IgD-negative memory B cell (primary cell): ENCODE measurements at regions not wholly inside any gene's neighbourhood (a gene's known extent, or its start where the extent isn't known, plus 50 kb on each side); places are given as distances from the start of the nearest gene placed in this dataset.

Source experiments
- H3K27ac Mint-ChIP-seq, 3 donors: one replicate each; pipeline ENCODE4 v1.8.0; 2020 to 2022; ENCODE audit warnings: mild to moderate bottlenecking in 3 of 3, mixed read lengths in 3 of 3, moderate library complexity in 1 of 3
- H3K27me3 Mint-ChIP-seq: one replicate; pipeline ENCODE4 v1.8.0; 2021; ENCODE audit warnings: mixed read lengths
- H3K36me3 Mint-ChIP-seq: one replicate; pipeline ENCODE4 v1.8.0; 2020; ENCODE audit warnings: mild to moderate bottlenecking, mixed read lengths
- H3K4me1 Mint-ChIP-seq, 3 donors: one replicate each; pipeline ENCODE4 v1.8.0; 2020 to 2022; ENCODE audit warnings: mixed read lengths in 3 of 3, mild to moderate bottlenecking in 1 of 3
- H3K4me3 Mint-ChIP-seq, 4 donors: one replicate each; pipeline ENCODE4 v1.8.0; 2020 to 2022; ENCODE audit warnings: mild to moderate bottlenecking in 4 of 4, mixed read lengths in 4 of 4, moderate library complexity in 3 of 4
- H3K9me3 Mint-ChIP-seq, 3 donors: one replicate each; pipeline ENCODE4 v1.8.0; 2020 to 2021; ENCODE audit warnings: mixed read lengths in 3 of 3, mild to moderate bottlenecking in 1 of 3

- Mint-ChIP-seq H3K4me1 (no peaks in the 10 kb centered on the region), H3K4me3 (no peak overlapping the region), H3K9me3 (peaks cover 0 to 5% (median 2%) of the 10 kb centered on the region in 3 donors), H3K27me3 (no peaks in the 10 kb centered on the region), H3K36me3 (no peaks in the 10 kb centered on the region), H3K27ac (no peak overlapping the region)
These were observed 175.1 kb downstream of the VGLL3 start for GRCh38 chr3:86815880-86816279.

- Mint-ChIP-seq H3K9me3 (peaks cover 0 to 5% (median 0%) of the 10 kb centered on the region in 3 donors), H3K4me1 (no peaks in the 10 kb centered on the region), H3K27me3 (no peaks in the 10 kb centered on the region), H3K36me3 (no peaks in the 10 kb centered on the region), H3K4me3 (no peak overlapping the region), H3K27ac (peak overlapping the region in 1 of 3 donors; percentile 6)
These were observed 175.9 kb downstream of the VGLL3 start for GRCh38 chr3:86814918-86815655.

GRCh38 chr3:86814321-86814720, 176.6 kb downstream of the VGLL3 start:
- Mint-ChIP-seq H3K36me3 (no peaks in the 10 kb centered on the region), H3K4me3 (no peak overlapping the region), H3K27ac (no peak overlapping the region), H3K27me3 (no peaks in the 10 kb centered on the region), H3K4me1 (no peaks in the 10 kb centered on the region), H3K9me3 (peaks cover 0 to 5% (median 0%) of the 10 kb centered on the region in 3 donors)

GRCh38 chr3:86801921-86802320, 189.0 kb downstream of the VGLL3 start:
- Mint-ChIP-seq H3K4me1 (peaks cover 0 to 2% (median 0%) of the 10 kb centered on the region in 3 donors), H3K9me3 (peaks cover 2 to 10% (median 7%) of the 10 kb centered on the region in 3 donors), H3K4me3 (no peak overlapping the region)

GRCh38 chr3:86801066-86801465, 189.9 kb downstream of the VGLL3 start:
- Mint-ChIP-seq H3K9me3 (peaks cover 0 to 5% (median 3%) of the 10 kb centered on the region in 3 donors), H3K27me3 (no peaks in the 10 kb centered on the region), H3K36me3 (no peaks in the 10 kb centered on the region), H3K4me1 (peaks cover 0 to 2% (median 0%) of the 10 kb centered on the region in 3 donors), H3K27ac (no peak overlapping the region), H3K4me3 (no peak overlapping the region)

More at GRCh38 chr3:86801921-86802320, 189.0 kb downstream of the VGLL3 start:
- Mint-ChIP-seq H3K27me3 (no peaks in the 10 kb centered on the region), H3K36me3 (no peaks in the 10 kb centered on the region), H3K27ac (no peak overlapping the region)

GRCh38 chr3:86800116-86800515, 190.8 kb downstream of the VGLL3 start:
- Mint-ChIP-seq H3K4me3 (no peak overlapping the region), H3K27ac (no peak overlapping the region), H3K4me1 (no peaks in the 10 kb centered on the region), H3K27me3 (no peaks in the 10 kb centered on the region), H3K36me3 (no peaks in the 10 kb centered on the region), H3K9me3 (no peaks in the 10 kb centered on the region)

- Mint-ChIP-seq H3K36me3 (no peaks in the 10 kb centered on the region), H3K9me3 (no peaks in the 10 kb centered on the region), H3K4me1 (no peaks in the 10 kb centered on the region), H3K27me3 (no peaks in the 10 kb centered on the region), H3K4me3 (no peak overlapping the region), H3K27ac (no peak overlapping the region)
These were observed 193.0 kb downstream of the VGLL3 start for GRCh38 chr3:86797946-86798345.

- Mint-ChIP-seq H3K4me3 (no peak overlapping the region), H3K27me3 (no peaks in the 10 kb centered on the region), H3K9me3 (peaks cover 0 to 2% (median 0%) of the 10 kb centered on the region in 3 donors), H3K4me1 (no peaks in the 10 kb centered on the region), H3K27ac (no peak overlapping the region), H3K36me3 (no peaks in the 10 kb centered on the region)
These were observed 196.4 kb downstream of the VGLL3 start for GRCh38 chr3:86794361-86795065.

GRCh38 chr3:86793786-86794185, 197.2 kb downstream of the VGLL3 start:
- no peaks in the 10 kb centered on the region for H3K27me3 Mint-ChIP-seq
- H3K9me3 Mint-ChIP-seq, result peaks cover 0 to 2% (median 0%) of the 10 kb centered on the region in 3 donors
- no peaks in the 10 kb centered on the region for H3K36me3 Mint-ChIP-seq
- H3K4me3 Mint-ChIP-seq, result no peak overlapping the region
- no peaks in the 10 kb centered on the region for H3K4me1 Mint-ChIP-seq
- no peak overlapping the region for H3K27ac Mint-ChIP-seq

- Mint-ChIP-seq H3K4me3 (no peak overlapping the region), H3K27me3 (no peaks in the 10 kb centered on the region), H3K27ac (peak overlapping the region in 1 of 3 donors; percentile 23), H3K9me3 (peaks cover 0 to 2% (median 0%) of the 10 kb centered on the region in 3 donors), H3K4me1 (no peaks in the 10 kb centered on the region), H3K36me3 (no peaks in the 10 kb centered on the region)
These were observed 198.6 kb downstream of the VGLL3 start for GRCh38 chr3:86792316-86792715.

GRCh38 chr3:86790884-86791549, 199.9 kb downstream of the VGLL3 start:
- H3K27ac Mint-ChIP-seq, result no peak overlapping the region
- H3K27me3 Mint-ChIP-seq, result no peaks in the 10 kb centered on the region
- H3K9me3 Mint-ChIP-seq, result peaks cover 0 to 2% (median 0%) of the 10 kb centered on the region in 3 donors
- H3K4me3 Mint-ChIP-seq, result no peak overlapping the region
- H3K36me3 Mint-ChIP-seq, result no peaks in the 10 kb centered on the region
- no peaks in the 10 kb centered on the region for H3K4me1 Mint-ChIP-seq

- H3K9me3 Mint-ChIP-seq, result peaks cover 0 to 2% (median 0%) of the 10 kb centered on the region in 3 donors
These were observed 202.6 kb downstream of the VGLL3 start for GRCh38 chr3:86788371-86788770.

GRCh38 chr3:86787091-86787490, 203.9 kb downstream of the VGLL3 start:
- Mint-ChIP-seq H3K27me3 (no peaks in the 10 kb centered on the region), H3K27ac (no peak overlapping the region), H3K36me3 (no peaks in the 10 kb centered on the region), H3K9me3 (peaks cover 0 to 2% (median 0%) of the 10 kb centered on the region in 3 donors), H3K4me3 (no peak overlapping the region), H3K4me1 (no peaks in the 10 kb centered on the region)

More at GRCh38 chr3:86788371-86788770, 202.6 kb downstream of the VGLL3 start:
- H3K36me3 Mint-ChIP-seq, result no peaks in the 10 kb centered on the region
- H3K27me3 Mint-ChIP-seq, result no peaks in the 10 kb centered on the region
- no peak overlapping the region for H3K27ac Mint-ChIP-seq
- no peaks in the 10 kb centered on the region for H3K4me1 Mint-ChIP-seq
- no peak overlapping the region for H3K4me3 Mint-ChIP-seq

GRCh38 chr3:86785386-86785785, 205.6 kb downstream of the VGLL3 start:
- no peaks in the 10 kb centered on the region for H3K27me3 Mint-ChIP-seq
- H3K4me1 Mint-ChIP-seq, result no peaks in the 10 kb centered on the region
- H3K27ac Mint-ChIP-seq, result no peak overlapping the region
- no peaks in the 10 kb centered on the region for H3K9me3 Mint-ChIP-seq
- no peak overlapping the region for H3K4me3 Mint-ChIP-seq
- H3K36me3 Mint-ChIP-seq, result no peaks in the 10 kb centered on the region

GRCh38 chr3:86782866-86783265, 208.1 kb downstream of the VGLL3 start:
- no peaks in the 10 kb centered on the region for H3K4me1 Mint-ChIP-seq
- H3K27me3 Mint-ChIP-seq, result no peaks in the 10 kb centered on the region
- no peak overlapping the region for H3K27ac Mint-ChIP-seq
- no peaks in the 10 kb centered on the region for H3K36me3 Mint-ChIP-seq
- H3K4me3 Mint-ChIP-seq, result no peak overlapping the region
- H3K9me3 Mint-ChIP-seq, result peaks cover 0 to 3% (median under 1%) of the 10 kb centered on the region in 3 donors
